MM.1S (cell line): ENCODE measurements at regions not wholly inside any gene's neighbourhood (a gene's known extent, or its start where the extent isn't known, plus 50 kb on each side); places are given as distances from the start of the nearest gene placed in this dataset.

Experiments
- DNase-seq: peaks from one replicate; pipeline ENCODE4 v3.0.0-alpha.2; 2015
- H2AFZ ChIP-seq: fragments of 300-600 bp; sonication (generic); 2 replicates; pipeline ENCODE4 v1.6.0; 2016; ENCODE audit warnings: antibody characterized with exemption, low read length
- H3F3A ChIP-seq: fragments of 300-600 bp; sonication (generic); 2 replicates; pipeline ENCODE4 v1.6.1; 2016; ENCODE audit warnings: mild to moderate bottlenecking, antibody characterized with exemption, low read length, moderate library complexity, mixed read lengths; ENCODE audit not compliant: insufficient read depth
- H3K27ac ChIP-seq: fragments of 300-600 bp; sonication (generic); 2 replicates; pipeline ENCODE4 v1.5.1; 2016; ENCODE audit warnings: mild to moderate bottlenecking, low read length
- H3K27me3 ChIP-seq: fragments of 300-600 bp; sonication (generic); replicated peaks from 2 replicates; pipeline ENCODE4 v1.6.0; 2016; ENCODE audit warnings: low read length; ENCODE audit not compliant: insufficient read depth
- H3K36me3 ChIP-seq: fragments of 300-600 bp; sonication (generic); replicated peaks from 2 replicates; pipeline ENCODE4 v1.6.1; 2016; ENCODE audit warnings: mild to moderate bottlenecking, low read length, mixed read lengths; ENCODE audit not compliant: insufficient read depth
- H3K4me1 ChIP-seq: fragments of 300-600 bp; sonication (generic); 2 replicates; pipeline ENCODE4 v1.6.1; 2016; ENCODE audit warnings: low read length, mixed read lengths
- H3K4me2 ChIP-seq: fragments of 300-600 bp; sonication (generic); 2 replicates; pipeline ENCODE4 v1.6.0; 2016; ENCODE audit warnings: low read depth, low read length
- H3K4me3 ChIP-seq: fragments of 300-600 bp; sonication (generic); 2 replicates; pipeline ENCODE4 v1.5.1; 2016; ENCODE audit warnings: low read length, mixed read lengths
- H3K79me2 ChIP-seq: fragments of 300-600 bp; sonication (generic); 2 replicates; pipeline ENCODE4 v1.6.1; 2016; ENCODE audit warnings: mixed run types, low read length, mixed read lengths
- H3K9ac ChIP-seq: fragments of 300-600 bp; sonication (generic); 2 replicates; pipeline ENCODE4 v1.6.1; 2016; ENCODE audit warnings: low read length, mixed read lengths
- H3K9me2 ChIP-seq: fragments of 300-600 bp; sonication (generic); replicated peaks from 2 replicates; pipeline ENCODE4 v1.6.1; 2016; ENCODE audit warnings: mild to moderate bottlenecking, low read length, mixed read lengths; ENCODE audit not compliant: insufficient read depth
- H3K9me3 ChIP-seq: fragments of 300-600 bp; sonication (generic); replicated peaks from 2 replicates; pipeline ENCODE4 v1.6.1; 2016; ENCODE audit warnings: mild to moderate bottlenecking, low read length, mixed read lengths; ENCODE audit not compliant: insufficient read depth
- H4K20me1 ChIP-seq: fragments of 300-600 bp; sonication (generic); 2 replicates; pipeline ENCODE4 v1.6.1; 2016; ENCODE audit warnings: mild to moderate bottlenecking, low read length, moderate library complexity, mixed read lengths; ENCODE audit not compliant: insufficient read depth
- CTCF ChIP-seq: fragments of 300-600 bp; sonication (generic); IDR thresholded peaks from 2 replicates; pipeline ENCODE4 v1.5.1; 2016; ENCODE audit warnings: antibody characterized with exemption, low read length, mixed read lengths
- EZH2 ChIP-seq: fragments of 300-600 bp; sonication (generic); optimal IDR thresholded peaks from 2 replicates; pipeline ENCODE3; 2017; ENCODE audit warnings: low read depth, mild to moderate bottlenecking, antibody characterized with exemption, low read length, mixed read lengths
- EZH2phosphoT487 ChIP-seq: fragments of 300-600 bp; sonication (generic); IDR thresholded peaks from 2 replicates; pipeline ENCODE4 v1.6.1; 2018; ENCODE audit warnings: antibody characterized with exemption, low read length

- Histone ChIP-seq H4K20me1 (no peaks in the 10 kb centered on the region), H3K4me1 (peaks cover 19% of the 10 kb centered on the region), H3K79me2 (no peaks in the 10 kb centered on the region), H3K27ac (no peak overlapping the region), H3F3A (no peaks in the 10 kb centered on the region), H3K4me3 (no peak overlapping the region), H3K9me3 (no peaks in the 10 kb centered on the region), H3K36me3 (no peaks in the 10 kb centered on the region), H3K9me2 (no peaks in the 10 kb centered on the region), H3K4me2 (no peak overlapping the region), H3K27me3 (no peaks in the 10 kb centered on the region), H2AFZ (no peak overlapping the region), H3K9ac (no peak overlapping the region)
- DNase-seq: no peak
- TF ChIP-seq EZH2 (no peak), CTCF (no peak), EZH2phosphoT487 (no peak)
Observed at GRCh38 chrX:56066016-56066415, 166.1 kb upstream of the KLF8 start.

DNA sequence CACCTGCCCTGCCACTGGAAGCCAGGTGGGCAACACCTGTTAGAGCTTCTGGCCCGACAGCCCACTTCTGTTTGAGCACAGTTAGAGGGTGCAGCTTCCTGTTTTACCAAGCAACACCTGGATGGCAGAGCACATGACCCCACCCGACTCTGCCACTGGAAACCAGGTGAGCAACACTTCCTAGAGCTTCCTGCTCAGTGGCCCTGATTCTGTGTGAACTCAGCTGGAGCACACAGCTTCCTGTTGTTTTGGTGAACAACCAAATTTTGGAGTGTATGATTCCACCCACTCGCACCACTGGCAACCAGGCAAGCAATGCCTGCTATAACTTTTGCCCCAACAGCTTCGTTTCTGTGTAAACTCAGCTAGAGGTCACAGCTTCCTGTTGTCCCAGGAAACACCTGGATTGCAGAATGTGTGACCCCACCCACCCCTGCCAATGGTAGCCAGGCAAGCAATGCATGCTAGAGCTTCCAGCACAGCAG, 163.8 kb upstream of the KLF8 start:
- no peak for TF ChIP-seq EZH2
- no peak for TF ChIP-seq CTCF
- TF ChIP-seq EZH2phosphoT487: no peak
- H3K27me3 ChIP-seq: no peaks in the 10 kb centered on the region
- DNase-seq: peak; percentile 75

GRCh38 chrX:56069299-56069931, 162.7 kb upstream of the KLF8 start:
- H2AFZ ChIP-seq: no peak overlapping the region
- H3K79me2 ChIP-seq: no peaks in the 10 kb centered on the region
- DNase-seq: no peak
- H3K27ac ChIP-seq: peak overlapping the region; percentile 59; the same call in 1 of the 2 replicates
- H3K36me3 ChIP-seq: no peaks in the 10 kb centered on the region
- no peak overlapping the region for H3K9ac ChIP-seq
- H3F3A ChIP-seq: no peaks in the 10 kb centered on the region
- TF ChIP-seq EZH2phosphoT487 (no peak), CTCF (no peak), EZH2 (no peak)
- no peak overlapping the region for H3K4me3 ChIP-seq
- H4K20me1 ChIP-seq: no peaks in the 10 kb centered on the region
- H3K9me2 ChIP-seq: no peaks in the 10 kb centered on the region
- H3K27me3 ChIP-seq: no peaks in the 10 kb centered on the region
- H3K9me3 ChIP-seq: no peaks in the 10 kb centered on the region
- 0 out of 2 replicates have a peak overlapping the region, but pooled peaks have one; percentile 41 for H3K4me2 ChIP-seq
- H3K4me1 ChIP-seq: peaks cover 19% of the 10 kb centered on the region

More for the DNA sequence above, 163.8 kb upstream of the KLF8 start:
- H3K36me3 ChIP-seq: no peaks in the 10 kb centered on the region
- H3K79me2 ChIP-seq: no peaks in the 10 kb centered on the region
- no peaks in the 10 kb centered on the region for H3F3A ChIP-seq
- H3K9me3 ChIP-seq: no peaks in the 10 kb centered on the region
- no peak overlapping the region for H3K4me3 ChIP-seq
- no peaks in the 10 kb centered on the region for H3K9me2 ChIP-seq
- no peaks in the 10 kb centered on the region for H4K20me1 ChIP-seq
- no peak overlapping the region for H3K9ac ChIP-seq
- peaks cover 19% of the 10 kb centered on the region for H3K4me1 ChIP-seq
- H2AFZ ChIP-seq: peak overlapping the region; percentile 28; the same call in 1 of the 2 replicates
- peak overlapping the region; percentile 59; the same call in 1 of the 2 replicates for H3K27ac ChIP-seq
- H3K4me2 ChIP-seq: peak overlapping the region; percentile 41
